H1 (cell line): ENCODE measurements at regions not wholly inside any gene's neighbourhood (a gene's known extent, or its start where the extent isn't known, plus 50 kb on each side); places are given as distances from the start of the nearest gene placed in this dataset.

Experiments used
- CTCF ChIA-PET: fragments of 300-600 bp; sonication (Branson Sonifier 250); formaldehyde crosslinking; loops from one replicate; lab custom pipeline; 2021; ENCODE audit not compliant: partially characterized antibody; lab: Charles Lee
- POLR2A ChIA-PET: fragments of 300-600 bp; sonication (Branson Sonifier 250); formaldehyde crosslinking; loops from one replicate; lab custom pipeline; 2021; ENCODE audit warnings: inconsistent platforms; ENCODE audit not compliant: partially characterized antibody; lab: Charles Lee
- DNase-seq, 2 experiments: peaks; one replicate each; pipeline versions ENCODE4 v3.0.0 to v3.0.0-alpha.2; 2010 to 2022; ENCODE audit warnings: low spot score in 2 of 2, low read depth in 1 of 2, mixed read lengths in 1 of 2
- FAIRE-seq: peaks from 2 replicates; lab custom pipeline; 2011; peaks lifted over from hg19 to GRCh38; lab: Jason Lieb, UNC
- H2AFZ ChIP-seq: 2 replicates; pipeline ENCODE4 v1.8.1; 2012; ENCODE audit warnings: low read length, inconsistent platforms
- H2AK5ac ChIP-seq: 2 replicates; pipeline ENCODE4 v1.6.1; 2013; ENCODE audit warnings: low read depth, low read length
- H2BK120ac ChIP-seq: replicated peaks from 2 replicates; pipeline ENCODE3; 2013; ENCODE audit warnings: low read depth, low read length, inconsistent platforms
- H2BK12ac ChIP-seq: 2 replicates; pipeline ENCODE4 v1.6.1; 2013; ENCODE audit warnings: low read depth, low read length
- H2BK15ac ChIP-seq: 2 replicates; pipeline ENCODE4 v1.6.1; 2013; ENCODE audit warnings: low read length
- H2BK20ac ChIP-seq: 2 replicates; pipeline ENCODE4 v1.6.1; 2013; ENCODE audit warnings: low read length
- H2BK5ac ChIP-seq: 2 replicates; pipeline ENCODE4 v1.6.1; 2013; ENCODE audit warnings: low read depth, low read length
- H3K14ac ChIP-seq: 2 replicates; pipeline ENCODE4 v1.6.1; 2013; ENCODE audit warnings: inconsistent platforms; ENCODE audit not compliant: insufficient read length
- H3K18ac ChIP-seq: 2 replicates; pipeline ENCODE4 v1.6.1; 2013; ENCODE audit warnings: low read length; ENCODE audit errors: extremely low read depth
- H3K23ac ChIP-seq: 2 replicates; pipeline ENCODE4 v1.6.1; 2013; ENCODE audit warnings: inconsistent platforms; ENCODE audit not compliant: insufficient read length
- H3K23me2 ChIP-seq: 2 replicates; pipeline ENCODE4 v1.6.1; 2013; ENCODE audit warnings: low read depth, low read length
- H3K27ac ChIP-seq: 2 replicates; pipeline ENCODE4 v1.6.1; 2011; ENCODE audit warnings: low read depth, low read length, inconsistent platforms
- H3K27me3 ChIP-seq, 4 experiments: replicated peaks in 1 of 4; 1 replicate in 1 of 4; 2 replicates in 3 of 4; pipeline versions ENCODE4 v1.6.1 to v1.8.1; 2011 to 2013; ENCODE audit warnings: low read length in 3 of 4, mild to moderate bottlenecking in 3 of 4, inconsistent platforms in 2 of 4, mixed read lengths in 2 of 4, moderate library complexity in 1 of 4; ENCODE audit not compliant: control insufficient read depth in 3 of 4, insufficient read depth in 3 of 4; ENCODE audit errors: extremely low read depth in 1 of 4
- H3K36me3 ChIP-seq, 4 experiments: 2 replicates each; pipeline versions ENCODE4 v1.6.1 to v1.8.1; 2011 to 2013; ENCODE audit warnings: mild to moderate bottlenecking in 4 of 4, low read length in 3 of 4, moderate library complexity in 2 of 4, control low read depth in 1 of 4, inconsistent platforms in 1 of 4; ENCODE audit not compliant: insufficient read depth in 4 of 4, control insufficient read depth in 2 of 4
- H3K4ac ChIP-seq: replicated peaks from 2 replicates; pipeline ENCODE3; 2013; ENCODE audit warnings: low read length, low read depth, mixed read lengths, inconsistent platforms; ENCODE audit not compliant: insufficient read length
- H3K4me1 ChIP-seq, 4 experiments: replicated peaks in 1 of 4; 1 replicate in 1 of 4; 2 replicates in 3 of 4; pipeline versions ENCODE4 v1.6.1 to v1.8.1; 2011 to 2013; ENCODE audit warnings: low read length in 3 of 4, inconsistent platforms in 2 of 4, mixed read lengths in 1 of 4; ENCODE audit not compliant: insufficient read depth in 4 of 4, control insufficient read depth in 3 of 4
- H3K4me2 ChIP-seq, 2 experiments: 2 replicates each; pipeline versions ENCODE4 v1.6.1 to v1.8.1; 2011 to 2013; ENCODE audit warnings: low read depth in 2 of 2, low read length in 2 of 2, control low read depth in 1 of 2, inconsistent platforms in 1 of 2, mild to moderate bottlenecking in 1 of 2; ENCODE audit not compliant: insufficient read depth in 1 of 2
- H3K4me3 ChIP-seq, 4 experiments: fragments of 200-600, 300-600 bp in 1 of 4; sonication (generic), shearing (Covaris generic), sonication (Bioruptor Twin) in 1 of 4; 2 replicates each; pipeline versions ENCODE4 v1.5.1 to v1.8.1; 2011 to 2016; ENCODE audit warnings: low read length in 4 of 4, low read depth in 3 of 4, control low read depth in 2 of 4, inconsistent platforms in 2 of 4, mild to moderate bottlenecking in 2 of 4, mixed read lengths in 1 of 4, moderate library complexity in 1 of 4; ENCODE audit not compliant: insufficient read depth in 2 of 4; ENCODE audit errors: extremely low read depth in 1 of 4
- H3K56ac ChIP-seq: replicated peaks from 2 replicates; pipeline ENCODE3; 2013; ENCODE audit warnings: low read depth, mild to moderate bottlenecking, mixed read lengths, low read length, inconsistent platforms; ENCODE audit not compliant: insufficient read length
- H3K79me1 ChIP-seq: 2 replicates; pipeline ENCODE4 v1.6.1; 2013; ENCODE audit warnings: low read depth, low read length, control low read depth
- H3K79me2 ChIP-seq, 2 experiments: 2 replicates each; pipeline versions ENCODE4 v1.6.1 to v1.8.1; 2012 to 2013; ENCODE audit warnings: low read length in 2 of 2, mild to moderate bottlenecking in 2 of 2, inconsistent platforms in 1 of 2; ENCODE audit not compliant: insufficient read depth in 2 of 2, control insufficient read depth in 1 of 2
- H3K9ac ChIP-seq, 4 experiments: replicated peaks in 1 of 4; 1 replicate in 1 of 4; 2 replicates in 3 of 4; pipeline versions ENCODE4 v1.6.1 to v1.8.1; 2011 to 2013; ENCODE audit warnings: low read depth in 3 of 4, low read length in 3 of 4, control low read depth in 2 of 4, mild to moderate bottlenecking in 2 of 4, moderate library complexity in 2 of 4, inconsistent platforms in 1 of 4; ENCODE audit errors: extremely low read depth in 1 of 4
- H3K9me3 ChIP-seq, 2 experiments: 2 replicates each; pipeline versions ENCODE4 v1.6.1 to v1.8.1; 2012 to 2013; ENCODE audit warnings: mild to moderate bottlenecking in 2 of 2, moderate library complexity in 2 of 2, control low read depth in 1 of 2, inconsistent platforms in 1 of 2, low read depth in 1 of 2, low read length in 1 of 2, mixed read lengths in 1 of 2; ENCODE audit not compliant: insufficient read depth in 2 of 2
- H4K20me1 ChIP-seq, 2 experiments: replicated peaks in 1 of 2; 2 replicates each; pipeline versions ENCODE3 to v1.8.1; 2011 to 2013; ENCODE audit warnings: inconsistent platforms in 2 of 2, low read length in 2 of 2, mild to moderate bottlenecking in 1 of 2; ENCODE audit not compliant: insufficient read depth in 2 of 2, control insufficient read depth in 1 of 2
- H4K5ac ChIP-seq: 2 replicates; pipeline ENCODE4 v1.6.1; 2013; ENCODE audit warnings: low read length, low read depth, mixed read lengths, inconsistent platforms; ENCODE audit not compliant: insufficient read length
- H4K8ac ChIP-seq: 2 replicates; pipeline ENCODE4 v1.8.0; 2013; ENCODE audit warnings: mild to moderate bottlenecking, moderate library complexity, low read length, inconsistent platforms; ENCODE audit not compliant: insufficient read depth; ENCODE audit errors: extremely low read depth
- H4K91ac ChIP-seq: replicated peaks from 2 replicates; pipeline ENCODE3; 2013; ENCODE audit warnings: low read length, mixed read lengths, inconsistent platforms; ENCODE audit not compliant: insufficient read length
- ATF2 ChIP-seq: IDR thresholded peaks from 2 replicates; pipeline ENCODE4 v1.6.1; 2012; ENCODE audit warnings: low read length, inconsistent platforms
- BACH1 ChIP-seq: IDR thresholded peaks from 2 replicates; pipeline ENCODE4 v1.6.1; 2012; ENCODE audit warnings: low read length, improper control_type of control experiment
- CBX8 ChIP-seq: fragments of 300-800, 300-1000 bp; sonication (generic); IDR thresholded peaks from 2 replicates; pipeline ENCODE4 v1.7.1; 2016; ENCODE audit warnings: low read depth, low read length, borderline replicate concordance
- NANOG ChIP-seq: IDR thresholded peaks from 2 replicates; pipeline ENCODE4 v1.6.1; 2011; ENCODE audit warnings: low read length, low read depth, mild to moderate bottlenecking, inconsistent platforms; ENCODE audit not compliant: insufficient read depth, poor library complexity, severe bottlenecking
- SP2 ChIP-seq: IDR thresholded peaks from 2 replicates; pipeline ENCODE4 v1.6.1; 2012; ENCODE audit warnings: mild to moderate bottlenecking, low read length, inconsistent platforms
- TCF12 ChIP-seq: IDR thresholded peaks from 2 replicates; pipeline ENCODE4 v1.6.1; 2011; ENCODE audit warnings: low read depth, mild to moderate bottlenecking, low read length
- USF2 ChIP-seq: IDR thresholded peaks from 2 replicates; pipeline ENCODE4 v1.6.1; 2011; ENCODE audit warnings: low read length, improper control_type of control experiment
- WGBS, 2 experiments: shearing (Covaris generic) in 1 of 2; methylation state at CpG; one replicate each; pipeline versions ENCODE4 v1.1.6 to v1.1.7; 2013 to 2015; ENCODE audit warnings: low lambda C conversion rate in 2 of 2, mixed read lengths in 2 of 2, inconsistent platforms in 1 of 2, low coverage in 1 of 2, missing lambda C conversion rate in 1 of 2; ENCODE audit not compliant: insufficient replicate concordance in 2 of 2, insufficient coverage in 1 of 2, insufficient read length in 1 of 2; ENCODE audit errors: extremely low coverage in 1 of 2, missing lambda C conversion rate in 1 of 2; 5-methylcytosine and 5-hydroxymethylcytosine counted together

- no peak overlapping the region for H3K18ac ChIP-seq
- H4K8ac ChIP-seq = no peak overlapping the region
- H2BK12ac ChIP-seq = no peak overlapping the region
- H3K36me3 ChIP-seq = no peaks in the 10 kb centered on the region
- H3K23me2 ChIP-seq = no peaks in the 10 kb centered on the region
- no peak overlapping the region for H3K4me3 ChIP-seq
- no peak overlapping the region for H3K23ac ChIP-seq
- no peak for DNase-seq
- 84% methylated on average over 7 of the region's 7 CpGs; no CpG with 5 or more reads in 1 of the 2 experiments for WGBS, 2 experiments
- H3K79me2 ChIP-seq = no peaks in the 10 kb centered on the region
- no peaks in the 10 kb centered on the region for H3K27me3 ChIP-seq
- ChIA-PET CTCF (no interaction called here), POLR2A (no interaction called here)
- H3K4ac ChIP-seq = no peak overlapping the region
- H3K9me3 ChIP-seq = no peaks in the 10 kb centered on the region
- no peak overlapping the region for H4K91ac ChIP-seq
- no peak overlapping the region for H2AK5ac ChIP-seq
- H2AFZ ChIP-seq = no peak overlapping the region
- no peak overlapping the region for H3K9ac ChIP-seq
- H4K5ac ChIP-seq = no peak overlapping the region
- no peak overlapping the region for H3K14ac ChIP-seq
- H2BK20ac ChIP-seq = no peak overlapping the region
- H3K4me2 ChIP-seq = no peak overlapping the region
- no peak overlapping the region for H2BK15ac ChIP-seq
- H3K79me1 ChIP-seq = no peaks in the 10 kb centered on the region
- H3K27ac ChIP-seq = no peak overlapping the region
- no peaks in the 10 kb centered on the region for H4K20me1 ChIP-seq
- H2BK5ac ChIP-seq = no peak overlapping the region
- TF ChIP-seq ATF2 = no peak
- no peak for TF ChIP-seq USF2
- no peak for TF ChIP-seq SP2
- TF ChIP-seq CBX8 = no peak
- no peak for TF ChIP-seq NANOG
- no peak for TF ChIP-seq BACH1
- no peak for TF ChIP-seq TCF12
- no peaks in the 10 kb centered on the region for H3K4me1 ChIP-seq
- H2BK120ac ChIP-seq = no peak overlapping the region
- FAIRE-seq = no peak
- no peak overlapping the region for H3K56ac ChIP-seq
Observed at GRCh38 chr2:146037334-146037870, 1517.5 kb upstream of the ZEB2 start.
